DMS53 treated with DMSO at 0.1 percent for 48 hours (cell line): ENCODE measurements at regions not wholly inside any gene's neighbourhood (a gene's known extent, or its start where the extent isn't known, plus 50 kb on each side); places are given as distances from the start of the nearest gene placed in this dataset.
"Not testable (repeated sequence)": the region's sequence is repeated elsewhere in the genome, so short reads cannot be mapped to it uniquely, and the experiment has no call there.

Experiments used
- DNase-seq: peaks from one replicate; lab custom pipeline; 2025; ENCODE audit not compliant: unreplicated experiment; lab: John Stamatoyannopoulos, UW

DNA sequence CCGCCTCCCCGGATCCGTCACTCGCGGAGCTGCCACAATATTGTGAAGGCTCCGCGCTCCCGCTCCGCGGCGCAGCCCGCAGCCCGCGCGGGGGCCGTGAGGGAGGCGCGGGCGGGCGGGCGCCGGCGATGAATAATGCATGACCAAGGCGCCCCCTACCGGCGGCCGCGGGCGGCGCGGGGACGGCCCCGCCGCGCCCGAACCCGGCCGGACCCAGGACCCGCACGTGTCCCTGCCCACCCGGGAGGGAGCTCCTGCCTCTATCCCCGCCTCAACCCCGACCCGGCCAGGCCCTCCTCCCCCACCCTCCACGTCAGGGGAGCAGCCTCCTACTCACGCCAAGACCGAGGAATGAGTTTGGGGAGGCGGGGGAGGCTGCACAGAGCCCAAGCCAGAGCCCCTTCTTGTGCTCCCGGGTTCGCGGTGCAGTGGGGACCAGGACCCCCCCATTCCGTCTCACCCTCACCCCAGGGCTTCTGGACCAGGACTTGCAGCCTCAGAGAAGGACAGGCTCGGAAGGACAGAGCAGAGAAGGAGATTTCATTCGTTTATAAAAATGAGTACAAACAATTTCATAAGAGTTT, 70.8 kb upstream of the CASZ1 start:
- peak; percentile 14 for DNase-seq

DNA sequence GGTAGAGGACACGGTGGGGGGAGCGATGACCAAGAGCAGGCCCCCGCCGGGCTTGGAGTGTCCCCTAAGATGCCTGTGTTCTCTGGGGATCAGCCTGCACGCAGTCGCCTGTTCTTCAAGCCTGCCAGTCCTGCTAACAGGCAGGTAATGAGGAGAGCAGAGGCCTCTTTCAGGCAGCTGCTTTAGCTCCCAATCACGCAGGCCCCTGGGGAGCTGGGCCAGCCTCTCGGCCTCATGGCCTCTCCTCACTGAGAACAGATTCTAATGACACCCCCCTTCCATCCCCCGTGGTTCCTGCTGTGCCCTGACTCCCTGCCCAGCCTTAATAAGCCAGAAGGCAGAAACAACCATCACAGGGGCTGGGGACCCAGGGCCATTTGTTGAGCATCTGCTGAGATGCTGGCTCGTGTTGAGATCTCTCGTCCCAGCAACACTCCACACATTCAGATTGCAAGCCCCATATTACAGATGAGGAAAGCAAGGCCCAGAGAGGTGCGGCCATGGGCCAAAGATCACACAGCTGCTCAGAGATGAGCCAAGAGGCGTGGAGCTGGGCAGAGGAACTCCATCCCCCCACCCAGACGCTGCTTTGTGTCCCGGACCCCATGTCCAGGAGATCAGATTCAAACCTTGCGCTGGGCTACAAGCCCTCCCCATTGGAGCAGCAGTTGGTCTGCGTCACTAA, 71.6 kb upstream of the CASZ1 start:
- no peak for DNase-seq

DNA sequence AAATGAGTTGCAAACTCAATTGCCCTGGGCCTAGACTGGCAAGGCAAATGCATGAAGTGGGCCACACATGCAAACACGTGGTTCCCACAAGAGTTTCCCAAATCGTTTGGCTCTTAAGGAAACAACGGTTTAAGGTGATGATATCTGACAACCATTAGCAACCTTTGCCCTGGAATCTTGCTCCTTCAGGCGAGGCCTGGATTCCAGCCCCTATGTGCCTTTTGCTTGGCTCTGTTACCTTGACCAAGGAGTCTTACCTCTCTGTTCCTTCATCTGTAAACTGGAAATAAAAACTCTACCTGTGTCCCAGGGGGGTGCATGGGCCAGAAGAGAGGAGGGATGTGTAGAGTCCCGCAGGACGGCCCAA, 72.1 kb upstream of the CASZ1 start:
- no peak for DNase-seq

DNA sequence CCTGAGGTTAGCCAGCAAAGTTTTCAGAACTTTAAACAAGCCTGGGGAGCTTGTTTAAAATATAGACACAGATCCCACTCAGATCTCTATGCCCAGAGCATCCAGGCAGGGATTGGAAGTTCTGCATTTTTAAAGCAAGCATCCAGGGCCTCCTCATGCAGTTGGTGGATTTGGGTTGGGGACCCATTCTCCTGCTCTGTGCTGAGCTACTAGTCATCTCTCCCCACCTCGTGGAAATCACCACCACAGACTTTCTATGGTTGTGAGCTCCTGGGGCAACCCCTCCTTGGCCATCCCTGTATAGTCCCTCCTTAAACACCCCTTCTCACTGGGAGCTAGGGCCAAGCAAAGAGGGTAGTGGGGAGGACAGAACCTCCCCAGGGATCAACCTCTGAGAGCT, 73.5 kb upstream of the CASZ1 start:
- DNase-seq = no peak

DNA sequence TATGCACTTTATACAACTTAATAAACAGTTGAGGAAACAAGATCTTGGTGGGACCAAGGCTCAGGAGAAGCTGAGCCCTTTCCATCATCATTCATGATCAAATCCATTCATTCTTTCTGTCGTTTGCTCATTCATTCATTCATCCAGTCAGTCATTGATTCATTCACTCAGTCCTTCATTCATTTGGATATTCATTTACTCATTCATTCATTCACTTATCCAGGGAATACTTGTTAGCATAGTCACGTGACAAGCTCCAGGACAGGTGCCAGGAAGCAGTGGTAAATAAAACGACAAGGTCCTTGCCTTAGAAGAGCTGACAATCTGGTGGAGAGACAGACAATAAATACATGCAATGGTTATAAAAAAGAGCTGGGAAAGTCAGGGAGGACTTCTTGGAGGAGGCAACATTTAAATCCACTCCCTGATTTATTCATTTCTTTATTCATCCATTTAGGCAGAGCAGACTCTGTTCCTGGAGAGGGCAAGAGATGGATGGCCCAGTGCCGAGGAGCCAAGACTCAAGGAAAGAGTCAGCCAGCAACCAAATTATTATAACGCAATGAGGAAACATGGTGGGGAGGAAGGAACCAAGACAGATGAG, 74.1 kb upstream of the CASZ1 start:
- DNase-seq = no peak

DNA sequence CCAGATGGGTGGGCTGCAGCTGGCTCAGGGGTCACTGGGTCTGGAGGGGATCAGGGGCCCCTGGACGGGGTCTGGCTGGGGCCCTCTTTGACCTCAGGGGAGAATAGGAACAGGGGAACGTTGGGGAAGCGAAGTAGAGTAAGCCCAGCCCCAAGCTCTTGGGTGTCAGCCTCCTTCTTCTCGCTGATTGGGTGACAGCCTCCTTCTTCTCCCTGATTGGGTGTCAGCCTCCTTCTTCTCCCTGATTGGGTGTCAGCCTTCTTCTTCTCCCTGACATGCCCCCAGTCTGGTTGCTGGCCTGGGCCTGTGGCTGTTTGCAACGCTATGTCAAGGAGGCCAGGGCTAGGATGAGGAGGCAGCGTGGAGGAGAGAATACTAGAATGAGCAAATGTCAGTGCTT, 76.7 kb upstream of the CASZ1 start:
- no peak for DNase-seq

DNA sequence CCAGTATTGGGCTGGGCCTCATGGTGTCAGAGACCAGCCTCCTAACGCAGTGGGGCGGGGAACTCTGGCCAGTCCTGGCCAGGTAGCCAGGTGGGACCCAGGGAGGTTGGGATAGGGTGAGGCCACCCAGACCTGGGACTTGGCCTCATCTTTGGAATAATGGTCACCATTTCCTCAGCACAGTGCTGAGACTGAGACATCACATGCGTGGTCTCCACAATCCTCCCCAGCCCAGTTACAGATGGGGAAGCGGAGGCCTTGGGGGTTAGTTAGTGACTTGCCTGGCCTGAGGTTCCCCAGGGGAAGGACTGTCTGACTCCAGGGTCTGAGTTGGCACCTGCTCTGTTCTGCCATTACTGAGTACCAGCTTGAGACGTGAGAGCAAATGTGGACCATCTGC, 77.9 kb upstream of the CASZ1 start:
- DNase-seq = no peak

DNA sequence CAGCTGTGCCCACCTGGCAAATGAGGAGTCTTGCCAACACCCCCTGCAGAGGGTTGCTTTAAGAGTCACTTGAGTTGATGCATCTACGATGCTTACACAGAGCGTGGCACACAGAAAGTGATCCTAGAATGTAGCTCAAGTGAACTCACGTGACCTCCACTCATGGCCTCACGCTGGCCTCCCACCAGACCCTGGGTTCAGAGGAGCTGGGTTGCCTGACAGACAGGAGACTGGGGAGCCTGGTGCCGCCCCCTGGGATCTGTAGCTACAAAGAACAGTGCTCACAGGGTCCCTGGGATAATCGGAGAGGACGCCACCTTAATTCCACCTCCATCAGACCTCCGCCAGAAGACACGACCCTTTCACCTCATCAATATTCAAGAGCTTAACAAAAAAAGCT, 81.4 kb upstream of the CASZ1 start:
- no peak for DNase-seq

DNA sequence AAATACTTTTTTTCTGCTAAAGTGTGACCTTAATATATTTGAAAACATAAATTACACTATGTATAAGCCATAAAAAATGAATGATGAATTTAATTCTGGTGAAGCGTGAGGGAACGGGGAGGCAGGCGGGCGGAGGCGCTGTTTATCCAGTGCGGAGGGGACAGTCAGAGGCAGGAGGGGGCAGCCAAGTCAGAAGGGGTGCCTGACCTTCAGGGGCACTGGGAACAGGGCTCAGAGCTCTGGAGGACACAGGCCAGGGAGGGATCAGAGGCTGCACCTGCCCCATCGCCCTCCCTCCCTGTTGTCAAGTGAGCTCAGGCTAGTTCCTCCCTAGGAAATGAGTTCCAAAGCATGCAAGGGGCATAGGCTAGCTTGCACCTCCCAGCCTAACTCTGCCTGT, 82.0 kb upstream of the CASZ1 start:
- no peak for DNase-seq

DNA sequence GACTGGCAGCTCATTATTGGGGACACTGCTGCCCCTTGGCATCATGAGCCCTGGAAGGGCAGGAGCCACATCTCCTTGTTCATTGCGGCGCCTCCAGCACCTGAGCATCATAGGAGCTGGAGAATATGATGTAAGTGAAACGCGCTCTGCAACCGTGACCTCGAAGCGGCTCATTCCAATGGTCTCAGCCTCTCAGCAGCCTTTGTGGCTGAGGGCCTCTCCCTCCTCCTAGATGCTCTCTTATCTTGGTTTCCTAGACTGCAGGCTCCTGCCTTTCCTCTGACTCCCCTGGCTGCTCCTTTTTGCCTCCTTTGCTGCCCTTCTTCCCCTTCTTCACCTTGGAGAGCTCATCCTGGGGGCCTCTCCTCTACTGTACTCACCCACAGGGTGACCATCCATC, 83.6 kb upstream of the CASZ1 start:
- DNase-seq = no peak

DNA sequence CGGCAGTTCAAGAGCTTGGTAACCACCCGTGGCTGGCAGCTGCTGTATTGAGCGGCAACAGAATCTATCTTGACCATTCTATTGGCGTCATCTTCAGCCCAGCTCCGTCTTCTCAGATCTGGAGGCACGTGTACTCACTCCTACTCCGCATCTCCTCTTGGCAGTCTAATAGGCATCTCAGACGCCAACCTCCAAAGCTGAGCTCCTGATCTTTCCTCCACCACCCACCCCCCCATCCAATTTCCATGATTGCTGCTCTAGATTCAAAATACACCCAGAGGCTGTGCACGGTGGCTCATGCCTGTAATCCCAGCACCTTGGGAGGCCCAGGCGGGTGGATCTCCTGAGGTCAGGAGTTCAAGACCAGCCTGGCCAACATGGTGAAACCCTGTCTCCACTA, 84.6 kb upstream of the CASZ1 start:
- no peak for DNase-seq

DNA sequence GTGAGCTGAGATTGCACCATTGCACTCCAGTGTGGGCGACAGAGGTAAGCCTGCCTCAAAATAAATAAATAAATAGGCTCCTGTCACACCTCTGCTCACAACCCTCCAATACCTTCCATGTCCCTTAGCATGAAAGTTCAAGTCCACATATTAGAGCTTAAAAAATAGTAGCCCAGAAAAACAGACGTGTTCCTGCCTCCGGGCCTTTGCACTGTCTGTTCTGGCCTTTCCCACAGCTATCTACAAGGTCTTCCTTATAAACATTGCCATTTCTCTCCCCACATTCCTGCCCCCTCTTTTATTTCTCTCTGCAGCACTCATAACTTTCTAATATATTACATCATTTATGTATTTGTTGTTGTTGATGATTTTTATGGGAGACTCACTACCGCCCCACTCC, 85.6 kb upstream of the CASZ1 start:
- no peak for DNase-seq

DNA sequence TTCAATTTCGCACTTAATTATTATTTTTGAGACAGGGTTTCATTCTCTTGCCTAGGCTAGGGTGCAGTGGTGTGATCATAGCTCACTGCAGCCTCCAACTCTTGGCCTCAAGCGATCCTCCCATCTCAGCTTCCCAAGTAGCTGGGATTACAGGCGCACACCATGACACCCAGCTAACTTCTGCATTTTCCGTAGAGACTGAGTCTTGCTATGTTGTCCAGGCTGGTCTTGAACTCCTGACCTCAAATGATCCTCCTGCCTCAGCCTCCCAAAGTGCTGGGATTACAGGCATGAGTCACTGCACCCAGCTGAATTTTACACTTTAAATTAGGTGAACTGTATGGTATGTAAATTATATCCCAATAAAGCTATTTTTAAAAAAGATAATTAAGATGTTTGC, 90.6 kb upstream of the CASZ1 start:
- not testable (repeated sequence) for DNase-seq

DNA sequence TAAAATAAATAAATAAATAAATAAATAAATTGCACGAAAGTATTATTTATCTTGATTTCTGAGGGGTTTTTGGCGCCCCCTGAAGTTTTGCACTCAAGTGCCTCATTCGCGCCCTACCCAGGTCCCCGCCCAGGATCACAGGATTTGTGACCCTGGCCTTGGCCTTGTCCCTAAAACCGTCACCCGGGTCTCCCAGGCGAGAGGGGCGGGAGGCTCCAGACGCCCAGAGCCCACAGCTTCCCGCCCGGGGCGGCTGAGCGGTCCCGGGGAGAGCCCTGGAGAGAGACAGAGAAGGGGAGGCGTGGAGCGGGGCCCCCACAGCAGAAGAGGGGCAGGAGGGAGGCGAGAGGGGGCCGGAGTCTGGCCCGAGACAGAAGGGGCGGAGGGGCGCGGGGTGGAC, 91.8 kb upstream of the CASZ1 start:
- no peak for DNase-seq

DNA sequence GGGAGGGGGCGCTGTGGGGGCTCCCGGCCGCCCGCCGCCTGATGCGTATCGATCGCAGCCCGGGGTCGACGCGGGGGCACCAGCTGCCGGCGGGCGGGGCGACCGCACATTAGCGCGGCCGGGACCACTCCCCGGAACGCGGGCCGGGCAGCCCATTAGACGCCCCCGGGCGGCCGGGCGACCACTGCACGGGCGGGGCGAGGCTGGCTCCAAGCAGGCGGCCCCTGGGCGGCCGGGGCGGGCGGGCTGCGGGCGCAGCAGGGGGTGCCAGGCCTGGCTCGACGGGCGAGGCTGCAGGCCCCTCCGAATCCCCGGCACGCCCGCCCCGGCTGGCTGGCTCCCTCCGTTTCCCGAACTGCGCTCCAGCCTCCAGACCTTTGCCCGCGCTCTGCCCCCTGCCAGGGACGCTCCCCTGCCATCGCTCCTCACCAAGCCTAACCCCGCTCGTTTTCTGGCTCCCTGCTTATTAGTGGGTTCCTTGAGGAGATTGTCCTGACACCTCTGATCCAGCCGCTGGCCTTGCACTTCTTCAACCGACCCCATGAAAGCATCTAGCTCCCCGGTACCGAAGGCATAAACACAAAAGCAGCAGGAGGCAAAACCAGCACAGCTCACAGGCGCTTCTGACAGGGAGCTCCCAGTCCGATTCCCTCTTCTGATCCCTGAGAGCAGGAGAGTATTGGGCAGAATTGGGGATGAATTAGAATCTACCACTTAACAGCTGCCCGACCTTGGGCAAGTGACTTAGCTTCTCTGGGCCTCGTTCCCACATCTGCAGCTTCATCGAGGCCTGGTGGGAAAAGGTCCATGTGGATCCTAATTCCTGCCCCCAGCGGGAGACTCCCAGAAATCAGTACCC, 92.6 kb upstream of the CASZ1 start:
- no peak for DNase-seq

DNA sequence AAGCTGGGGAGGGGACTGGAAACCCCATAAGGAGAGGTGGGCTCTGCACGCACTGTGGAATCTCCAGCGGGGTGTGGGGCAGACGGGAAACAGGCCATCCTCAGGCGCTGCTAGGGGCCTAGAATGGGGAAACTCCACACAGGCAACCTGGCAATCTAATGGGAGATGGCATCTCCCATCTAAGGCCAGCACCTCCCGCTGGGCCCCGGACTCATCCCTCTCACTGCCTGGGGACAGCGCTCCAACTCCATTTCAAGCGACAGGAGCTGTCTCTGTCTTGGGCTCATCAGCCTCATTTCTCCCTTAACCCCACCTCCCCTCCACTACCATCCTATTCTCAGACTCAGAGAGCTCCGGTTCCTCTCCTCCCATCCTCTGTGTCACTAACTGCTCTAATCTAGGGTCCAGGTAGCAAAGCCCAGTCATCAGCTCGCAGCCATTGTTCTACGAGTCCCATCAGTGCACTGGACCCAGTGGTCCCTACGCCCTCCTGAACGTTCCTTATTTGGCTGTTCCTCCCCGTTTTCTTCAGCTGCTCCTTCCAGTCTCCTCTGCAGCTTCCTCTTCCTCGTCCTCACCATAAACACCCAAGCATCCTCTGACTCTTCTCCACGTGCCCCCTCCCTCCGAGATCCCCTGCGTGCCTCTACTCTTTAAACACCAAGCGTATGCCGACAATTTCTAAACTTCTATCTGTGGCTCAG, 93.4 kb upstream of the CASZ1 start:
- no peak for DNase-seq

DNA sequence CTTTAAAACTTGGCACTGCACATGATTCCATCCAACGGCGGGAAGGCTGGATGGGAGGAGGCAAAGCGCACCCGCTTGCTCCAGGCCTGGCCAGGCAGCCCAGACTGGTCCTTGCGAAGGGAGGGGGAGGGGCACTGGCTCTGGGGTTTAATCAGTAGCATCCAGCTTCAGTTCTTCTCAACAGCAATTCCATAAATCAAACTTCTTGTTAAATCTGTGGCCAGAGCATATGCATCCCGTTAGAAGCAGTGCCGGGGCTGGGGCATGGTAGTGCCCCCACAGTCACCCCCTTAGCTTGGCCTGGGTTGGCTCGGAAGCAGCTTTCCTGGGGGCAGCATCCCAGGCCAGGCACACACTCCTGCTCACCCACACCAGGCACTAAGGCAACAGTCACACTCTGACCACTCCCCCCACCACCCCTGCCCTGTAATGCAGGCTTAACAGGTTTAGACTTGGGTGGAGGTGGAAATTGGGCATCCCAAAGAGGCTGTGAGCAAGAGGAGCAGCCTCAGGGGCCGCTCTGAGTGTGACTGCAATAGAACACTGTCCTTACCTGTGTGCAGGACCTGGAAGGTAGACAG, 94.1 kb upstream of the CASZ1 start:
- DNase-seq = no peak

DNA sequence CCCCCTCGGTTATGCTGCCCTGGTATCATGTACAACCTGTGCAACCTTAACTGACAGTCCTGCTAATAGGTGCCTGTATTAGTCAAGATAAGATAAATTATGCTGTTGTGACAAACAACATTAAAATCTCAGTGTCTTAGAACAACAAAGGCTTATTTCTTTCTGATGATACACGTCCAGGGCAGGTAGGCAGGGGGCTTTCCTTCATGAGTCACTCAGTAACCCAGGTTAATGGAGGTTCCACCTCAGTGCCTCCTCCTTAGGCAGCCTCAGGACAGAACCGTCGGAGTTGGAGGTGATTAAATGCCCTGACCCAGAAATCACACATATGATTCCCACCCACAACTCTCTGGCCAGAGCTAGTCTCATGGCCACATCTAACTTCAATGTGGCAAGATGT, 94.6 kb upstream of the CASZ1 start:
- DNase-seq = no peak

DNA sequence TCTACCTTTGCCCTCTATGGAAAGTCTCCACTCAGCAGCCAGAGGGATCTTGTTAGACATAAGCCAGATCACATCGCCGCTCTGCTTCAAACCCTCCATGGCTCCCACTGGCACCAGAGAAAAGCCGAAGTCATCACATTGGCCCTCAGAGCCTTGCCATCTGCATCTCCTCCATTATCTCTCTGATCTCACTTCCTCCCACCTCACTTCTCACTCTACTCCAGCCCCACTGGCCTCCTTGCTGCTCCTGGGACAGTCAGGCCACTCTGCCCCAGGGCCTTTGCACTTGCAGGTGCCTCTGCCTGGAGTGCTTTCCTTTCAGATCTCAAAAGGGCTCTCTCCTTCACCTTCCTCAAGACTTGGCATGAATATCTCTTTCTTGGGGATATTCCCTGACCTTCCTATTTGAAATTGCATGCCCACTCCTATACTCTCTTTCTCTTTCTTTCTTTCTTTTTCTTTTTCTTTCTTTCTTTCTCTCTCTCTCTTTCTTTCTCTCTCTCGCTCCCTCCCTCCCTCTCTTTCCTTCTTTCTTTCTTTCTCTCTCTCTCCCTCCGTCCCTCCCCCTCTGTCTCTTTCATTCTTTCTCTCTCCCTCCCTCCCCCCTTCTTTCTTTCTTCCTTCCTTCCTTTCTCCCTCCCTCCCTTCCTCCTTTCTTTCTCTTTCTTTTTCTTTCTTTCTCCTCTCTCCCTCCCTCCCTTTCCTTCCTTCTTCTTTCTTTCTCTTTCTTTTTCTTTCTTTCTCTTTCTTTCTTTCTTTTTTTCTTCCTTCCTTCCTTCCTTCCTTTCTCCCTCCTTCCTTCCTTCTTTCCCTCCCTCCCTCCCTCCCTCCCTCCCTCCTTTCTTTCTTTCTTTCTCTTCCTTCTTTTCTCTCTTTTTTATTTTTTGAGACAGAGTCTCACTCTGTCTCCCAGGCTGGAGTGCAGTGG, 96.0 kb upstream of the CASZ1 start:
- DNase-seq = no peak

DNA sequence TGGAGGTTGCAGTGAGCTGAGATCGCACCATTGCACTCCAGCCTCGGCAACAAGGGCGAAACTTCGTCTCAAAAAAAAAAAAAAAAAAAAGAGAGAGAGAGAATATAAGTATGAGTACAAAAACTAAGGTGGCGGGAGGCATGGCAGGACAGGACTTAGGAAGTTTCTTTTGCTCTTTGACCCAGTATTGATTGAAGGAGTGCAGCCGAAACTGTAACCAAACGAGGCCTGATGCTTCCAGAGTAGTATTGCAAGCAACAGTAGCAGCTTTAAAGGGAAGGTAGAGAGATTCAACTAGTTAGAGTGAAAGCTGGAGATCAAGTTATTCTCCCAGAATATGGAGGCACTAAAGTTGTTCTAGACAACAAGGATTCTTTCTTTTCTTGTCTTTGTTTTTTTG, 99.2 kb upstream of the CASZ1 start:
- DNase-seq = no peak
